ENCODE measurements at regions not wholly inside any gene's neighbourhood (a gene's known extent, or its start where the extent isn't known, plus 50 kb on each side); places are given as distances from the start of the nearest gene placed in this dataset.

GRCh38 chr2:19560785-19561184 lies 202.4 kb upstream of the OSR1 start:
- DNase-seq (ENCODE audit: low read depth in 3 of 3, low spot score in 2 of 3): no peak

GRCh38 chr2:19559596-19560240 lies 201.3 kb upstream of the OSR1 start:
- no peak for DNase-seq (ENCODE audit: low read depth in 3 of 3, low spot score in 2 of 3)

DNA sequence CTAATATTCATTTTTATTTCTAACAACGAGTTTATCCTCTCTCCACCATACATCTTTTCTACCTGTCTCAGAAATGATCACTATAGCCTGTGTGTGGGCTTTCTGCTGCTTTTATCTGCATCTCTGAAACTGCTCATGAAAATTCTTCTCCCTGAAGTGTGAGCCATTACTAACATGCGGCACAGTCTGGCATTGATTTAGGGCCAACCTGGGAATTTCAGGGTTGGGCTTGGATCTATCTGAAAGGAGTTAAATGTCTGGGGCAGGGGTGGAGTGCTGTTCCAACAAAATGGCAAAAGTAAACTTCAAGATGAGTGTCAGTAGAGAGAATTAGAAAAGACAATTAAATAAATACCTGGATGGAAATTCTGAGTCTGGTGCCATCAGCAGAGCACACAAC lies 198.2 kb upstream of the OSR1 start:
- DNase-seq (ENCODE audit: low read depth in 3 of 3, low spot score in 2 of 3): no peak

- no peak for DNase-seq (ENCODE audit: low read depth in 3 of 3, low spot score in 2 of 3)
Observed at GRCh38 chr2:19554520-19554919, 196.1 kb upstream of the OSR1 start.

GRCh38 chr2:19552270-19552669 lies 193.8 kb upstream of the OSR1 start:
- DNase-seq (ENCODE audit: low read depth in 3 of 3, low spot score in 2 of 3): no peak

DNA sequence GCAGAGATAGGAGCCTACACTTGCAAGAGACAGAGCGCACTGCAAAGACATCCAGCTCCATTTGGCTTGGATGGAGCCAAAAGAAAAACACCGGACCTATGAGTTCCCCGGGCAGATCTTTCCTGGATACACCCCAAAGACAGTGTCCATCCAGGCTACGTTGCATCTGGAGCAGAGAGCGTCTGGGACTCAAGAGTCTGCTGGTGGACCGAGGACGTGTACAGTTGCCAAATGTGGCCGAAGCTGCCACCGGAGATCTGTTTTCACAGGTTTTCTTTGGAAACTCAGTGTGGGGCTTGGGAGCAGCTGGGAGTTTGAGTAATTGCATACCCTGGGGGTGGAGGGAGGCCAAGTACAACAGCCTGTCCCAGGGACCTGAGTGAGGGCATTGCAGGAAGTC lies 192.3 kb upstream of the OSR1 start:
- no peak for DNase-seq (ENCODE audit: low read depth in 3 of 3, low spot score in 2 of 3)

GRCh38 chr2:19549821-19550220 lies 191.4 kb upstream of the OSR1 start:
- no peak for DNase-seq (ENCODE audit: low read depth in 3 of 3, low spot score in 2 of 3)

DNA sequence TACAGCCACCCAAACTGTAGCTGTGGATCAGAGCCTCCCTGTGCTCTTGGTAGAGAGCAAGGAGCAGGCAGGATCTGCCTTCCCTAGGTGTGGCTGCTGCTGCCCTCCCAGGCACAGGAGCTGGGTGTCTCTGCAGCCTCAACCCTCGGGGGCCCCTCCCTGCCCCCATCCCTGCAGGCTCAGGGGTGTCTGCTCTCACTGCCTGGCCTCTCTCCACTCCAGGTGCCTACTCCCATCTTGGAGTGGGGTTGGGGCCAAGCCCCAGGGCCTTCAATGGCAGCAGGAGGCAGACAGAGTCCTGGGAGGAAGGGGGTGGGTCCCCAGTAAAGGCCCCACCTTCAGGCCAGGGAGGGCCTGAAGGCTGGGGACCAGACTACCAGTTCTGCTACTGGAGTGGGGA lies 189.7 kb upstream of the OSR1 start:
- no peak for DNase-seq (ENCODE audit: low read depth in 3 of 3, low spot score in 2 of 3)

- no peak for DNase-seq (ENCODE audit: low read depth in 3 of 3, low spot score in 2 of 3)
Observed at GRCh38 chr2:19547321-19547720, 188.9 kb upstream of the OSR1 start.

- no peak for DNase-seq (ENCODE audit: low read depth in 3 of 3, low spot score in 2 of 3)
Observed at GRCh38 chr2:19545507-19545906, 187.1 kb upstream of the OSR1 start.

- no peak for DNase-seq (ENCODE audit: low read depth in 3 of 3, low spot score in 2 of 3)
Observed at GRCh38 chr2:19543663-19544383, 185.4 kb upstream of the OSR1 start.

- DNase-seq (ENCODE audit: low read depth in 3 of 3, low spot score in 2 of 3): no peak
Observed at GRCh38 chr2:19542796-19543662, 184.6 kb upstream of the OSR1 start.

DNA sequence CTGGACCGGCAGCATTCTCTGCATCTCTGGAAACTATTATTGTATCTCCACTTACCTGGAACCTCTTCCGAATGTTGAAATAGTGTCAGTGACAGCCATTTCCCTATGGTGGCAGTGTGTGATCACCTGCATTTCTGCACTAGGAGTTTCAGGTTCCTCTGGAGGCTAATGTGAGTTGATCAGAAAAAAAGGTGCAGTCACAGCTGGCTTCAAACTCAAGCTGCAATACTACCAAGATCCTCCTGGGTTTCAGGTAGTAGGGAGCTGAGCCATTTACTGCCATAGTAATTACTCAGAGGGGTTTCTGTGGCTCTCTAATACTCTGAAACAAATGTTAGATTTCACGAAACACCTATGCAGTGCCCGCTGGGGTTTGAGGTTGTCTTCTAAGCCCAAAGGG lies 183.5 kb upstream of the OSR1 start:
- DNase-seq (ENCODE audit: low read depth in 3 of 3, low spot score in 2 of 3): no peak

GRCh38 chr2:19540739-19541525 lies 182.5 kb upstream of the OSR1 start:
- DNase-seq (ENCODE audit: low read depth in 3 of 3, low spot score in 2 of 3): no peak

DNA sequence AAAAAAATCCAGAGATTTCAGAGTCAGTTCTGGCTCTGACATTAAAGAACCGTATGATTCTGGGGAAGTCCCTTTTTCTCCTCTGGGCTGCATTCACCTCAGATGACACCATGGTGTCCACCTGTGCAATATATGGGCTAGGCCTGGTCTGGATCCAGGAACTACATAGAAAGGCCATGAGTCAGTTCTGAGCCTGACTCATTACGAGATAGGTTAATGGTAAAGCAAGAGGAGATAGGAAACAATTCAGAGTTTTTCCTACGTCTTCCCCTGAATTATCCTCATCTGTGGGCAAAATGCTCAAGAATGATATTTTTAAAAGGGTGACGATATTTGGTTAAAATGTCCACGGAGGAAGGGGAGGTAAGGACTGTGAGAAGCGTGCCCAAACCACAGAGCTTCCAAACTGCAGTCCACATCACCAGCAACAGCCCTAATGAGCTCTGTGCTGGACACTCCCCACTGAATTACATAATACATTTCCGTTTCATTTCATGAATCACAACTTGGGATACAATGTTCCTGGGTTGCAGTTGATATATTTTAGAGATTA lies 180.1 kb upstream of the OSR1 start:
- no peak for DNase-seq (ENCODE audit: low read depth in 3 of 3, low spot score in 2 of 3)

DNA sequence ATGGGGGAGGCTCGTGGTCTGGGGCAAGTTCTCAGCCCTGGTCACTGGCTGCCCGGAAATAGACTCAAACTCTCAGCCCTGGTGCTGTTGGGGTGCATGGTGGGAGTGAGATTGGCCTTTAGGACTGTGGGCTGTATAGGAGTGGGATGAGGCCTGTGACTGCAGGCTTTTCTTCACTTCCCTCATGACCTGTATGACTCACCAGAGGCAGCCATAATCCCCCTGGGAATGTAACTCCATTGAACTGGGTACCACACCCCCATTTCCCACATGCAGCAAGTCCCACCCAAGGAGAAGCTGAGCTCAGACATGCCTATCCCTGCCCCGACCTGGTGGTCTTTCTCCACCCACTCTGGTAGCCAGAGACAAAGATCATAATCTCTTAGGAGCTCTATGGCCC lies 177.7 kb upstream of the OSR1 start:
- DNase-seq (ENCODE audit: low read depth in 3 of 3, low spot score in 2 of 3): no peak

- DNase-seq (ENCODE audit: low read depth in 3 of 3, low spot score in 2 of 3): no peak
Observed at GRCh38 chr2:19532547-19533196, 174.2 kb upstream of the OSR1 start.

- no peak for DNase-seq (ENCODE audit: low read depth in 3 of 3, low spot score in 2 of 3)
Observed at GRCh38 chr2:19529677-19530076, 171.3 kb upstream of the OSR1 start.

DNA sequence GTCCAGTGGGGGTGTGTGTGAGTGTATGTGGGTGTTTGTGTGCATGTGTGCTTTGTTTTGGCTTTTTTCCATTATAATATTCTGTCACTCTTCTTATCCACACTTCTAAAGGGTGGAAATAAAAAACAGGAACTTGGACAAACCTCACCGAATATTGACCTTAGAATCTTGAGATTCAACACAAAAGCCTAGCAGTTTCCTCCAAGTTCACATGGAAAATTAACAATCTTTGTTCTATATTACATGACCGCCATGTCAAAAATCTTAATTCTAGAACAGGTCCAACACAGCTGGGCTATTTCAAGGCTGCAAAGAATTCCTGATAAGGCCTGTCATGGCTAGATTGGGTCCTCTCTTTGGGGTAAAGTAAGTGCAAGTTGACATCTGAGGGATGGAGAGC lies 169.3 kb upstream of the OSR1 start:
- DNase-seq (ENCODE audit: low read depth in 3 of 3, low spot score in 2 of 3): no peak

- no peak for DNase-seq (ENCODE audit: low read depth in 3 of 3, low spot score in 2 of 3)
Observed at GRCh38 chr2:19525313-19525712, 166.9 kb upstream of the OSR1 start.

All from right renal cortex interstitium (tissue), 3 donors.